Ishikawa (cell line): ENCODE measurements at regions not wholly inside any gene's neighbourhood (a gene's known extent, or its start where the extent isn't known, plus 50 kb on each side); places are given as distances from the start of the nearest gene placed in this dataset.

Experiments
- EP300 ChIP-seq: IDR thresholded peaks from 2 replicates; pipeline ENCODE4 v1.6.1; 2012; ENCODE audit warnings: borderline replicate concordance
- FOXM1 ChIP-seq: IDR thresholded peaks from 2 replicates; pipeline ENCODE4 v1.6.1; 2012; ENCODE audit warnings: low read depth, borderline replicate concordance
- MAX ChIP-seq: IDR thresholded peaks from 2 replicates; pipeline ENCODE4 v1.6.1; 2012
- RAD21 ChIP-seq: IDR thresholded peaks from 2 replicates; pipeline ENCODE4 v1.6.1; 2012; ENCODE audit warnings: low read depth
- REST ChIP-seq: IDR thresholded peaks from 2 replicates; pipeline ENCODE4 v1.6.1; 2012; ENCODE audit warnings: low read depth, mild to moderate bottlenecking
- TAF1 ChIP-seq: IDR thresholded peaks from 2 replicates; pipeline ENCODE4 v1.6.1; 2012; ENCODE audit warnings: low read depth, mild to moderate bottlenecking
- TCF12 ChIP-seq: IDR thresholded peaks from 2 replicates; pipeline ENCODE4 v1.6.1; 2012; ENCODE audit warnings: low read depth
- TEAD4 ChIP-seq: IDR thresholded peaks from 2 replicates; pipeline ENCODE4 v1.6.1; 2012
- YY1 ChIP-seq: IDR thresholded peaks from 2 replicates; pipeline ENCODE4 v1.6.1; 2012; ENCODE audit warnings: low read depth

- TF ChIP-seq MAX (no peak), REST (no peak), FOXM1 (no peak), TEAD4 (no peak), RAD21 (no peak), TAF1 (no peak), TCF12 (no peak), YY1 (no peak), EP300 (no peak)
Measured at GRCh38 chr15:87269566-87269965, 987.0 kb downstream of the NTRK3 start.
